ENCODE measurements at regions not wholly inside any gene's neighbourhood (a gene's known extent, or its start where the extent isn't known, plus 50 kb on each side); places are given as distances from the start of the nearest gene placed in this dataset.
"Not testable (repeated sequence)": the region's sequence is repeated elsewhere in the genome, so short reads cannot be mapped to it uniquely, and the experiment has no call there.

DNA sequence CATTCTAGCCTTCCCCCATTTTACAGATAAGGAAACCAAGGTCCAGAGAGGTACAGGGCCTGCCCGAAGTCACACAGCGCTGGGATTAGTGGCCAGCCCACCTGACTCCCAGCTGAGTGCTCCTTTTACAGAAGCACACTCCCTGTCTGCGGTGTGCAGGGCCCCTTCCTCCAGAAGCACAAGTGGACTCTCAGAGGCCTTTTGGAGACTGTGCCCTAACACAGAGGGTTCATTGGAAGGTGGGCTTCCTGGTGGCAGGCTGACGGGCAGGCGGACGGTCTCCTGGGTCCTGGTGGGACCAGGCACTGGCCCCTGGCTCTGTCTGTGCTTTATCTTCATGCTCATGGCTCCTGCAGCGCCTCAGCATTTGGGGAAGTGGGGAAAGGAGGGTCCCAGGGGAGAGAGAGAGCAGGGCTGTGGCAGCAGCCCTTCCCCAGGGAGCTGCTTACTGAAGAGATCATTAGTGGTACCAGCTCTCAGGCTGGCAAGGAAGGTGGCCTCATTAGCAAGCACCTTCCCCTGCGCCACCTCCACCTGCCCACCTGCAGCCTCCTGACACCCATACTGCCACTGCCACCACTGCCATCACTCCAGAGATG lies 83.1 kb upstream of the GOLGA6L4 start:
- not testable (repeated sequence) for DNase-seq (ENCODE audit: low read depth in 1 of 2, low spot score in 1 of 2)

GRCh38 chr15:84153655-84154140 lies 81.9 kb upstream of the GOLGA6L4 start:
- DNase-seq (ENCODE audit: low read depth in 1 of 2, low spot score in 1 of 2), result not testable (repeated sequence)

DNA sequence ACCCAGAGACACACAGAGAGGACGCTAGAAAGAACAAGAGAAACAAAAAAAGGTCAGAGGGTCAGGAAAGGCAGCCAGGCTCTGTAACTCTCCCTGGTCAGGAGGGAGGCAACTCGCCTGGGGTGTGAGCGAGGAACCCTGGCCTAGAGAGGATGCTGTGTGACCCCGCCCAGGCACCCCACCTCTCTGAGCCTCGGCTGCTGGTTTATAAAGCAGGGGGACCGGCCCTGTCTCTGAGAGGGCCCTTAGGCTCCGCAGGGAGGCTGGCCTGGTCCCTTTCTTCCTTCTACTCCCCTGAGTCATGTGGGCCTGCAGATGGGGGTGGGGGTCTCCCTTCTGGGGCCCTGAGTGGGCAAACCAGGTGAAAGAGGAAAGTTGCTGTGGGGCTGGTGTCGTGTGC lies 81.3 kb upstream of the GOLGA6L4 start:
- DNase-seq (ENCODE audit: low read depth in 1 of 2, low spot score in 1 of 2), result not testable (repeated sequence)

DNA sequence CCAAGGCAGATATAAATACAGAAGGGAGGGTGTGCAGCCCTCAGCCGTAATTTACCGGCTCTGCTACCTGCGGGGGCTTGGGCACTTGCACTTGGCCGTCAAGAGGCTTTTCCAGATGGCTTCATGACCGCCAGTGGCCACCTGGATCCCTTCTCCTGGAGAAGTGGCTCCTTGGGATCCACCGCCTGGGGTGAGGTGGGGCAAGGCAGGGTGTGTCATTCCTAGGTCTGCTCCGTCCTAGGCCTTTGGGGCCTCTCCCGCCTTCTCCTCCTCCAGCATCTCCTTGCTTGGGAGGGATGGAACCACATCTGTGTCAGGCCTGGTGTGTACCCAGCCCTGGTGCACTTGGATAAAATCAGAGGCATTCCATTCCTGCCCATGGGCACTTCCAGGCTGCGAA lies 80.8 kb upstream of the GOLGA6L4 start:
- DNase-seq (ENCODE audit: low read depth in 1 of 2, low spot score in 1 of 2), result not testable (repeated sequence)

DNA sequence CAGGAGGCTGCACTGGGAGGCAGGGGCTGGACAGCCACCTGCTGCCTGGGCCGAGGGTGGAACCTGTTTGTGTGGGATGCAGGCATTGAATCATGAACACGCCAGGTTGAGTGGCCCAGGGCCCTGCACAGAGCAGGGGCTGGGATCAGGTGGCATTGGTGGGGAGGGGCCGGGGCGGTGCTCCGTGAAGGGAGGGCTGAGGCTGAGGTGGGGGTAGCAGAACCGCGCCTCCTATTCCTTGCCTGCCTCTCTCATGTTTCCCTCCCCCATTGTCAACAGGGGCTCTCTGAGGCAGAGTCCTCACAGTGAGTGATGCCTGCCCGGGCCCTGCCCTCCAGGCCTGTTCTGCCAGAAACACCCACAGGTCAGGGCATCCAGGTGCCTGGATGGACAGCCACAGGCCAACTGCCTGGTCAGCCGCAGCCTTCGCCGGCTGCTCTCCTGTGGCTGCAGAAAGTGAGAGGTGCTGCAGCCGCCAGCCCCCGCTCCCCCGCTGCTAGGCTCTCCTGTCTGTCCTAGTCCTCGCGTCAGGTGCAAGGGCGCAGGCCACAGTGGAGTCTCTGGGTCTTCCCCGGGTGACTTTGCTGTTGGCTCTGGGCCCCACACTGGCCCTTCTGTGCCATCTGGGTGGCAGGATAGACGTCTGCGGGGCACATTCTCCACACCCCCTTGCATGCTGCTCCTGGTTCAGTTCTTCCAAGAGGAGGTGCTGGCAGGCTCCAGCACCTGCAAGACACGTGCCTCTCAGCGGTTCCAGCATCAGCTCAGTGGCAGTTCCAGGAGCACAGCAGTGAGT lies 79.6 kb upstream of the GOLGA6L4 start:
- not testable (repeated sequence) for DNase-seq (ENCODE audit: low read depth in 1 of 2, low spot score in 1 of 2)

- not testable (repeated sequence) for DNase-seq (ENCODE audit: low read depth in 1 of 2, low spot score in 1 of 2)
Observed at GRCh38 chr15:84156588-84156840, 79.1 kb upstream of the GOLGA6L4 start.

GRCh38 chr15:84157056-84157632 lies 78.4 kb upstream of the GOLGA6L4 start:
- not testable (repeated sequence) for DNase-seq (ENCODE audit: low read depth in 1 of 2, low spot score in 1 of 2)

- DNase-seq (ENCODE audit: low read depth in 1 of 2, low spot score in 1 of 2), result not testable (repeated sequence)
Observed at GRCh38 chr15:84157857-84158256, 77.7 kb upstream of the GOLGA6L4 start.

DNA sequence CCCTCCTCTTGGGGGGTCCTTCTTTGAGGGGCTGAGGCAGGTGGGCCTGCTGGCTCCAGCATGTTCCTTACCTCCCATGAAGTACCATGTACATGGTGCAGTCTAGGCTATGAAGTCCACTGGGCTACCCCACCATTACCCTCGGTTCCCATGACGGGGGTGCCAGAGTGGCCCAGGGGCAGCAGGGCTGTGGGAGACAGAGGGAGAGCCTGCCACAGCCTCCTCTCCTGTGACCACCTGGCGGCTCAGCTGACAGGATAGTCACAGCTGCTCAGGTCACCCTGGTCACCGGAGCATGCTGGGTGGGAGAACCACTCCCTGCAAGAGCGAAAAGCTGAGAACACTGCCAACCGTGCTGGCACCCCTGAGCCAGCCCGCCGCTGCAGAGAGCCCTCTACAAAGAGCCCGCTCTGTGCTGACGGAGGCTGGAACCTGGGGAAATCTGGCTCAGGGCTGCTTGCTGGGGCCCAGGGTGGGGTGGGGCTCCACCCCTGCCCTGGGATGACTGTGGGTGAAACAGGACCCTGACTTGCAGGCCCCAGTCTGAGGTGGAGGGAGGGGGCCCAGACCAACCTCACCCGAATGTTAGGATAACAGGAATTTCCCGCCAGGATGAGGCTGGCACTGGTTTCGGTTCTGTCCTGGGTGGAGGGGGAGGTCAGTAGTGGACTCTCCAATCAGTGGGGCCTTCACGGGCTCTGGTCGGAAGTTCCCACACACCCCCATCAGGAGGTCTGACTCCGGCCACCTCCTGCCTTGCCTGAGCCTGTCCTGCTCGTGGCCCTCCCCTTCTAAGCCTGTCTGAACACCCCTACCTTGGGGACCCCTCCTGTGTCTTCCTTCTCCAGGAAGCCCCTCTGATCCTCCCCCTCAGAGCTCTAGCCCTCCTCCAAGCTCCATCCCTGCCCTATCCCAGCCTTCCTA lies 76.0 kb upstream of the GOLGA6L4 start:
- DNase-seq (ENCODE audit: low read depth in 1 of 2, low spot score in 1 of 2), result not testable (repeated sequence)

DNA sequence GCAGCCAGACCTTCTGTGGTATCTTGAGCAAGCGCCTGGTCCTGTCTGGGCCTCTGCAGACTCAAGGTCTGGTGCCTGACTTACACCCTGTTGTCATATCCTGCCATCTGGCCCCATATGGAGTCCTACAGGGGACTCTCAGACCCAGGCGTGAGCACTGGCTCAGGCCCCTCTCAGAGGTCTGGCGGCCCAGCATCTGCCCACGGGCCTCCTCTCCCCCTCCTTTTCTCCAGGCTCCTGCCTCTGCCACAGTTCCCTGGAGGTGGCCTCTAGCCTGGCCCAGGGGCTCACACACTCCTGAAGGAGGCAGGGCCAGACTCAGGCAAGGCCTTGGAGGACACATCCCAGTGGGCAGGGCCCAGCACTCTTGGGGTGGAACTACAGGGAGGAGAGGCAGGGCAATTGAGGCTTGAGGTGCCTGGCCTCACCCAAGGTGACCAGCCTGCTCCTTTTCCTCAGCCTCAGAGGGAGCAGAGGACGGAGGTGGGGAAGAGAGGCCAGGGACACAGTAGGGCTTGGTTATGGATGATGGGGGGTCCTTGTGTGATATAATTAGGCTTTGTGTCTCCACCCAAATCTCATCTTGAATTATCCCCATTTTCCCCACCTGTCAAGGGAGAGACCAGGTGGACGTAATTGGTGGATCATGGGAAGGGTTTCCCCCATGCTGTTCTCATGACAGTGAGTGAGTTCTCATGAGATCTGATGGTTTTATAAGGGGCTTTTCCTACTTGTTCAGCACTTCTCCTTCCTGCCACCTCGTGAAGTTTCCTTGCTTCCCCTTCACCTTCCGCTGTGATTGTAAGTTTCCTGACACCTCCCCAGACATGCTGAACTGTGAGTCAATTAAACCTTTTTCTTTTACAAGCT lies 70.9 kb upstream of the GOLGA6L4 start:
- not testable (repeated sequence) for DNase-seq (ENCODE audit: low read depth in 1 of 2, low spot score in 1 of 2)

DNA sequence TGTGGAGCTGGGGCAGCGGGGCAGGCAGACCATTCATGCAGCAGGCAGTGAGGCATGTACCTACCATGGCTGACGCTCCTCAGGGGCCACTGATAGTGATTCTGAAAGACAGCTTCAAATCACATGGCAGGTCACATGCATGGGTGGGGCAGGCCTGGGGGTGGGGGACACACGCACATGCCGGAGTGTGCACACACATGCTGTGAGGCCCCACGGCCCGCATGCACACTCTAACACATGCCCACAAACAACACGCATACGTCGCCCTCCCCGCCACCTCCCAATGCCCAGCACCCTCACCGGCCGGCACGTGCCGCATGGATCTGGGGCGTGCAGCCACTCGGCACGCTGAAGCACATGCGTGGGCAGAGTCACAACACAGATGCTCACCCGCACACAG lies 65.5 kb upstream of the GOLGA6L4 start:
- DNase-seq (ENCODE audit: low read depth in 1 of 2, low spot score in 1 of 2), result not testable (repeated sequence)

DNA sequence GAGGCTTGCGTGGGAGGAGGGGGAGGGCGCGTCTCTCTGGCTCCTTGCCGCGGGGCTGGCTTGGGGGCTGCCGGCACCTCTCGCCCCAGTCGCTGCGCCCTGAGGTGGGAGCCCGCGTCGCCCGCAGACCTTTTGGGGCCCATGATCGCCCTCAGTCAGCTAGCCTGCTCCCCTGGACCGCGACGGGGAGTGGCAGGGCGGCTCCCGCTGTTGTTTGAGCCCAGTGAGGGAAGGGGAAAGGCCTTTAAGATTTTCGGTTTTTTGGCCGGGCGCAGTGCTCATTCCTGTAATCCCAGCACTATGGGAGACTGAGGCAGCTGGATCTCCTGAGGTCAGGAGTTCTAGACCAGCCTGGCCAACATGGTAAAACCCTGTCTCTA lies 62.4 kb upstream of the GOLGA6L4 start:
- DNase-seq (ENCODE audit: low read depth in 1 of 2, low spot score in 1 of 2), result not testable (repeated sequence)
